Colonic mucosa (tissue), 4 donors: ENCODE measurements at regions not wholly inside any gene's neighbourhood (a gene's known extent, or its start where the extent isn't known, plus 50 kb on each side); places are given as distances from the start of the nearest gene placed in this dataset.
"Not testable (repeated sequence)": the region's sequence is repeated elsewhere in the genome, so short reads cannot be mapped to it uniquely, and the experiment has no call there.

ENCODE experiments used
- DNase-seq: peaks from one replicate; pipeline ENCODE4 v3.0.0-alpha.2; 2020
- H3K27ac ChIP-seq: fragments of 200-600 bp; one replicate; pipeline ENCODE4 v1.8.0; 2021
- H3K27me3 ChIP-seq: fragments of 200-600 bp; one replicate; pipeline ENCODE4 v1.8.0; 2021
- H3K36me3 ChIP-seq: fragments of 200-600 bp; one replicate; pipeline ENCODE4 v1.8.0; 2021
- H3K4me1 ChIP-seq: fragments of 200-600 bp; one replicate; pipeline ENCODE4 v1.8.0; 2021; ENCODE audit warnings: mild to moderate bottlenecking
- H3K4me3 ChIP-seq: fragments of 200-600 bp; one replicate; pipeline ENCODE4 v1.8.0; 2021
- H3K9ac ChIP-seq, 2 donors: one replicate each; pipeline ENCODE4 v1.7.0; 2013; ENCODE audit warnings: control low read depth in 2 of 2, low read depth in 2 of 2, low read length in 2 of 2
- H3K9me3 ChIP-seq: fragments of 200-600 bp; one replicate; pipeline ENCODE4 v1.8.0; 2021
- intact Hi-C: fragments of 100-400 bp; cut with DNase I; formaldehyde crosslinking; loops from one replicate; pipeline ENCODE4 v1.14.1; 2022
- TF ChIP-seq, protein P1 (sequence below): fragments of 200-600 bp; IDR thresholded peaks from one replicate; pipeline ENCODE4 v1.8.0; 2022; ENCODE audit warnings: antibody characterized with exemption, mild to moderate bottlenecking
- donor health status: healthy.
- donor health status: DM: no; HTN: no; CAD: no.
- donor health status: DM: no; HTN: no; CAD: no.

DNA sequence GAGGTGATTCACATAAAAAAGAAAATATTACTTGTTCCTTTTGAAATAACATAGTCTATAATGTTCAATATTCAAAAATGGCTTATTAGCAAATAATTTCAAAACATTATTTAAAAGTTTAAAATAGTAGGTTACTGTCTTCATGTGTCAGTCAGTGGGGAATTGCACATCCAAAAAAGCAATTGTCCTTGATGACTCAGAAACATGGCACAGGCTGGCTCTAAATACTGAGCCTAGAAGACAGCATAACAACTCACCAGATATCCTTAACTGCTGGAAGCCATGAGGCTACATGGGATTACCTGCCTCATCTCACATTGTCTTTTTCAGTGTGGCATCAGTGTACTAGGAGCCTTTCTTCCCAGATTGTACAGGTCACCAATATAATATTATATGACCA lies 439.5 kb upstream of the RGMB start:
- Histone ChIP-seq H3K36me3 (no peaks in the 10 kb centered on the region), H3K9ac (no peak overlapping the region), H3K4me3 (no peak overlapping the region), H3K4me1 (no peaks in the 10 kb centered on the region), H3K9me3 (no peaks in the 10 kb centered on the region), H3K27ac (no peak overlapping the region), H3K27me3 (no peaks in the 10 kb centered on the region)
- intact Hi-C loops: no loop called here
- no peak for DNase-seq
- TF ChIP-seq, protein P1, sequence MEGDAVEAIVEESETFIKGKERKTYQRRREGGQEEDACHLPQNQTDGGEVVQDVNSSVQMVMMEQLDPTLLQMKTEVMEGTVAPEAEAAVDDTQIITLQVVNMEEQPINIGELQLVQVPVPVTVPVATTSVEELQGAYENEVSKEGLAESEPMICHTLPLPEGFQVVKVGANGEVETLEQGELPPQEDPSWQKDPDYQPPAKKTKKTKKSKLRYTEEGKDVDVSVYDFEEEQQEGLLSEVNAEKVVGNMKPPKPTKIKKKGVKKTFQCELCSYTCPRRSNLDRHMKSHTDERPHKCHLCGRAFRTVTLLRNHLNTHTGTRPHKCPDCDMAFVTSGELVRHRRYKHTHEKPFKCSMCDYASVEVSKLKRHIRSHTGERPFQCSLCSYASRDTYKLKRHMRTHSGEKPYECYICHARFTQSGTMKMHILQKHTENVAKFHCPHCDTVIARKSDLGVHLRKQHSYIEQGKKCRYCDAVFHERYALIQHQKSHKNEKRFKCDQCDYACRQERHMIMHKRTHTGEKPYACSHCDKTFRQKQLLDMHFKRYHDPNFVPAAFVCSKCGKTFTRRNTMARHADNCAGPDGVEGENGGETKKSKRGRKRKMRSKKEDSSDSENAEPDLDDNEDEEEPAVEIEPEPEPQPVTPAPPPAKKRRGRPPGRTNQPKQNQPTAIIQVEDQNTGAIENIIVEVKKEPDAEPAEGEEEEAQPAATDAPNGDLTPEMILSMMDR: no peak

DNA sequence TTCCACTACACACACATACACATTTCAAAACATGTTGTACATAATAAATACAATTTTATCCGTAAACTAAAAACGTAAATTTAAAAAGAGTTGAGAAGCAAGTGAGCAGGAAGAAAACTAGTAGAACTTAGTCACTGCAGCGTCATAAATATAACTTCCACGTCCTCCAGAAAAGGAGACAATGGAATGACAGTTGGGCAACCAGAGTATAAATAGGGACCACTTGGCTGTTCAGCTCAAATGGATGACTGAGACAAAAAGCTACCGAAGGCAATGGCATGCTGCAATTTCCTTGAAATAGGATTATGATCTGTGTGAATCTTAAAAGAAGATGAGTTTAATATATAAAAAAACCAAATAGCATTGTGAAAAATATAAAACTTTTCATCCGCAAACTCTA lies 438.5 kb upstream of the RGMB start:
- no peaks in the 10 kb centered on the region for H3K9me3 ChIP-seq
- intact Hi-C loops: no loop called here
- H3K9ac ChIP-seq: no peak overlapping the region
- H3K36me3 ChIP-seq: no peaks in the 10 kb centered on the region
- no peak overlapping the region for H3K27ac ChIP-seq
- TF ChIP-seq, protein P1: no peak
- H3K4me3 ChIP-seq: no peak overlapping the region
- no peaks in the 10 kb centered on the region for H3K27me3 ChIP-seq
- no peak for DNase-seq
- no peaks in the 10 kb centered on the region for H3K4me1 ChIP-seq

DNA sequence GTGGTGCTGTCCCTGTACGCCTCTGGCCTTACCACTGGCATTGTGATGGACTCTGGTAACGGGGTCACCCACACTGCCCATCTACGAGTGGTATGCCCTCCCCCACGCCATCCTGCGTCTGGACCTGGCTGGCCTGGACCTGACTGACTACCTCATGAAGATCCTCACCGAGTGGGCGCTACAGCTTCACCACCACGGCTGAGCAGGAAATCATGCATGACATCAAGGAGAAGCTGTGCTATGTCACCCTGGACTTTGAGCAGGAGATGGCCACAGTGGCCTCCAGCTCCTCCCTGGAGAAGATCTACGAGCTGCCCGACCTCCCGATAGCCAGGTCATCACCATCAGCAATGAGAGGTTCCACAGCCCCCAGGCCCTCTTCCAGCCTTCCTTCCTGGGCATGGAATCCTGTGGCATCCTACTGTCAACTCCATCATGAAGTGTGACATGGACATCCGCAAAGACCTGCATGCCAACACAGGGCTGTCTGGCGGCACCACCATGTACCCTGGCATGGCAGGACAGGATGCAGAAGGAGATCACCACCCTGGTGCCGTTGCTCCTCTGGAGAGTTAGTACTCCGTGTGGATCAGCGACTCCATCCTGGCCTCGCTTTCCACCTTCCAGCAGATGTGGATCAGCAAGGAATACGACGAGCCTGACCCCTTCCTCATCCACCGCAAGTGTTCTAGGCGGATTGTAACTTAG lies 434.2 kb upstream of the RGMB start:
- H3K27me3 ChIP-seq: no peaks in the 10 kb centered on the region
- TF ChIP-seq, protein P1: no peak
- DNase-seq: no peak

DNA sequence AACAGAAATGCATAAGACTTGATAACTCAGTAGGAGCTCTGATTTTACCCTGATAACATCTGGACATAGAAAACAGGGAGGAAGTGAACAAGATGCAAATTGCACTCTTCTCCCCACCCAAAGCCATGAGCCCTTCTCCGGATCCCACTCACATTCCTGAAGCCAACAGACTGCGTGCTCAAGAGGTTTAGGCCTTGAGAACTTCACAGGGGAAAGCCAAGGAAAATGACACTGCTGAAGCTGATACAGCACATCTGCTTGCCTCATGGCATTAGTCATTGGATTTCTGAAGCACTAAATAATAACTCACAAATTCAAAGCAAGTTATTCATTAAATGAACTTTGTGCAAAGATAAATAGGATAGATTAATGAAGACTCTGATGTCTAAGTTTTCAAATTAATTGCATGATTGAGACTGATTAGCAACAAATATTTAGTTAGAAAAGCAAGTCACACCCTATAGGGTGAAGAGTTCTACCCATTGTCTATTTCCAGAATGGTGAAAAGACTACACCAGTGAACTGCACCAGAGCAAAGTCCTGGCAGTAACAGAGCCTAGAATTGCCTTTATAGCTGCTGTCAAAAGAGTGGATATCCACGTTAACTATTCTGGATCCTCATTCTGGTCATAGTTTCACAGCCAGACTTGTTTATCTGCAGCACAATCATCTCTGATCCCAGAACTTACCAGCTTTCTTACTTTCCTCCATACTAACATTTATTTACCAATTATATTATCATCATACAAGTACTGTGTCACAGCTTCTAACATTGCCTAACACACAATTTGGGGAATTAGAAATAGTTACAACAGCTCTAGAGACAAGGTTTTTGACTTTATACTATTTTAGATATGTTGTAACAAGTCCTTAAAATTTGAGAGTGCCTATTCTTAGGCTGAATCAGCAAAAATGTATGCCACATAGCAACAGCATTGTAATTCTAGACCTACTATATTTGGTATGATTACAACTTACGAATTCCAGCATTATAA lies 432.1 kb upstream of the RGMB start:
- H3K36me3 ChIP-seq: no peaks in the 10 kb centered on the region
- TF ChIP-seq, protein P1: no peak
- intact Hi-C loops: no loop called here

More for the DNA sequence above, 434.2 kb upstream of the RGMB start:
- Histone ChIP-seq H3K4me1 (no peaks in the 10 kb centered on the region), H3K4me3 (no peak overlapping the region), H3K36me3 (no peaks in the 10 kb centered on the region), H3K9ac (no peak overlapping the region), H3K27ac (no peak overlapping the region), H3K9me3 (no peaks in the 10 kb centered on the region)
- intact Hi-C loops: no loop called here

DNA sequence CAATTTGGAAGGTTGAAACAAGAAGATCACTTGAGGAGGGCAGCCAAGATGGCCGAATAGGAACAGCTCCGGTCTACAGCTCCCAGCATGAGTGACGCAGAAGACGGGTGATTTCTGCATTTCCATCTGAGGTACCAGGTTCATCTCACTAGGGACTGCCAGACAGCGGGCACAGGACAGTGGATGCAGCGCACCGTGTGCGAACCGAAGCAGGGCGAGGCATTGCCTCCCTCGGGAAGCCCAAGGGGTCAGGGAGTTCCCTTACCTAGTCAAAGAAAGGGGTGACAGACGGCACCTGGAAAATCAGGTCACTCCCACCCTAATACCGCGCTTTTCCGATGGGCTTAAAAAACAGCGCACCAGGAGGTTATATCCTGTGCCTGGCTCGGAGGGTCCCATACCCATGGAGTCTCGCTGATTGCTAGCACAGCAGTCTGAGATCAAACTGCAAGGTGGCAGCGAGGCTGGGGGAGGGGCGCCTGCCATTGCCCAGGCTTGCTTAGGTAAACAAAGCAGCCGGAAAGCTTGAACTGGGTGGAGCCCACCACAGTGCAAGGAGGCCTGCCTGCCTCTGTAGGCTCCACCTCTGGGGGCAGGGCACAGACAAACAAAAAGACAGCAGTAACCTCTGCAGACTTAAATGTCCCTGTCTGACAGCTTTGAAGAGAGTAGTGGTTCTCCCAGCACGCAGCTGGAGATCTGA lies 430.4 kb upstream of the RGMB start:
- H3K27ac ChIP-seq, H3K4me3 ChIP-seq, H3K4me1 ChIP-seq, H3K27me3 ChIP-seq, H3K9me3 ChIP-seq, intact Hi-C loops, H3K9ac ChIP-seq, H3K36me3 ChIP-seq, DNase-seq: not testable (repeated sequence)

More for the DNA sequence above, 432.1 kb upstream of the RGMB start:
- Histone ChIP-seq H3K9me3 (no peaks in the 10 kb centered on the region), H3K4me3 (no peak overlapping the region), H3K27ac (no peak overlapping the region), H3K4me1 (no peaks in the 10 kb centered on the region), H3K9ac (no peak overlapping the region), H3K27me3 (no peaks in the 10 kb centered on the region)
- DNase-seq: no peak
